ENCODE measurements at regions not wholly inside any gene's neighbourhood (a gene's known extent, or its start where the extent isn't known, plus 50 kb on each side); places are given as distances from the start of the nearest gene placed in this dataset.

- Histone ChIP-seq H3K4me3 (no peak overlapping the region), H3K36me3 (no peaks in the 10 kb centered on the region), H3K27me3 (peaks cover 0 to 40% of the 10 kb centered on the region in 2 donors), H3K9me3 (no peaks in the 10 kb centered on the region), H3K27ac (no peak overlapping the region), H3K4me1 (no peaks in the 10 kb centered on the region)
- no peak for DNase-seq
- intact Hi-C loops (cut with DNase I; ENCODE audit: low total_unique reads): no loop called here
- TF ChIP-seq CTCF (IDR thresholded peaks at IDR 0.05): no peak
Observed at GRCh38 chr6:793261-793660, 100.3 kb upstream of the EXOC2 start.

GRCh38 chr6:792662-793061, 99.7 kb upstream of the EXOC2 start:
- no peak overlapping the region for H3K4me3 ChIP-seq
- no peak overlapping the region for H3K27ac ChIP-seq
- H3K4me1 ChIP-seq: no peaks in the 10 kb centered on the region
- no peak for TF ChIP-seq CTCF (IDR thresholded peaks at IDR 0.05)
- no peaks in the 10 kb centered on the region for H3K36me3 ChIP-seq
- DNase-seq: no peak
- intact Hi-C loops (cut with DNase I; ENCODE audit: low total_unique reads): no loop called here
- no peaks in the 10 kb centered on the region for H3K9me3 ChIP-seq
- peaks cover 0 to 38% of the 10 kb centered on the region in 2 donors for H3K27me3 ChIP-seq

- TF ChIP-seq CTCF (IDR thresholded peaks at IDR 0.05): no peak
- H3K4me3 ChIP-seq: no peak overlapping the region
- no peak overlapping the region for H3K27ac ChIP-seq
- no peak for DNase-seq
- intact Hi-C loops (cut with DNase I; ENCODE audit: low total_unique reads): no loop called here
- peaks cover 0 to 21% of the 10 kb centered on the region in 2 donors for H3K27me3 ChIP-seq
- no peaks in the 10 kb centered on the region for H3K4me1 ChIP-seq
- no peaks in the 10 kb centered on the region for H3K9me3 ChIP-seq
- no peaks in the 10 kb centered on the region for H3K36me3 ChIP-seq
Observed at GRCh38 chr6:788058-788457, 95.1 kb upstream of the EXOC2 start.

- no peak for DNase-seq
- TF ChIP-seq CTCF (IDR thresholded peaks at IDR 0.05): peak; percentile 19 to 36
- Histone ChIP-seq H3K36me3 (no peaks in the 10 kb centered on the region), H3K9me3 (no peaks in the 10 kb centered on the region), H3K4me3 (no peak overlapping the region), H3K27ac (no peak overlapping the region), H3K27me3 (peaks cover 0 to 14% of the 10 kb centered on the region in 2 donors), H3K4me1 (no peaks in the 10 kb centered on the region)
- intact Hi-C loops (cut with DNase I; ENCODE audit: low total_unique reads): no loop called here
Observed at GRCh38 chr6:786946-787763, 94.2 kb upstream of the EXOC2 start.

- TF ChIP-seq CTCF (IDR thresholded peaks at IDR 0.05): no peak
- H3K27ac ChIP-seq: no peak overlapping the region
- no peak for DNase-seq
Observed at GRCh38 chr6:783966-784735, 91.2 kb upstream of the EXOC2 start.

More at GRCh38 chr6:783966-784735, 91.2 kb upstream of the EXOC2 start:
- Histone ChIP-seq H3K4me1 (no peaks in the 10 kb centered on the region), H3K4me3 (no peak overlapping the region), H3K9me3 (no peaks in the 10 kb centered on the region), H3K27me3 (peaks cover 0 to 5% of the 10 kb centered on the region in 2 donors), H3K36me3 (no peaks in the 10 kb centered on the region)
- intact Hi-C loops (cut with DNase I; ENCODE audit: low total_unique reads): no loop called here
